GM21360 (cell line): ENCODE measurements at regions not wholly inside any gene's neighbourhood (a gene's known extent, or its start where the extent isn't known, plus 50 kb on each side); places are given as distances from the start of the nearest gene placed in this dataset.
"Not testable (repeated sequence)": the region's sequence is repeated elsewhere in the genome, so short reads cannot be mapped to it uniquely, and the experiment has no call there.

Source experiments
- ATAC-seq: cut with Tn5 transposase; IDR thresholded peaks from one replicate; pipeline ENCODE4 v1.9.1; 2021; ENCODE audit warnings: mild to moderate bottlenecking, moderate library complexity; ENCODE audit not compliant: unreplicated experiment

DNA sequence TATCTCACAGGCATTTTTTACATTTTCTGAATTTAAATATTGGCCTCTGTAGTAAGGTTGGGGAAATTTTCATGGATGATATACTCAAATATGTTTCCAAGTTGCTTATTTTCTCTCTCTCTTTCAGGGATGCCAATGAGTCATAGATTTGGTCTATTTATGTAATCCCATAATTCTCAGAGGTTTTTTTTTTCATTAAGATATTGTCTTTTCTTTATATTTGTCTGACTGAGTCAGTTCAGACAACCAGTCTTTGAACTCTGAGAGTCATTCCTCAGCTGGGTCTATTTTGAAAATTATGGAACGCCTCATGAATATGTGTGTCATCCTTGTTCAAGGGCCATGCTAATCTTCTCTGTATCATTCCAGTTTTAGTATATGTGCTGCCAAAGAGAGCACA is 223.2 kb downstream of the PCSK1 start:
- ATAC-seq, result no peak

DNA sequence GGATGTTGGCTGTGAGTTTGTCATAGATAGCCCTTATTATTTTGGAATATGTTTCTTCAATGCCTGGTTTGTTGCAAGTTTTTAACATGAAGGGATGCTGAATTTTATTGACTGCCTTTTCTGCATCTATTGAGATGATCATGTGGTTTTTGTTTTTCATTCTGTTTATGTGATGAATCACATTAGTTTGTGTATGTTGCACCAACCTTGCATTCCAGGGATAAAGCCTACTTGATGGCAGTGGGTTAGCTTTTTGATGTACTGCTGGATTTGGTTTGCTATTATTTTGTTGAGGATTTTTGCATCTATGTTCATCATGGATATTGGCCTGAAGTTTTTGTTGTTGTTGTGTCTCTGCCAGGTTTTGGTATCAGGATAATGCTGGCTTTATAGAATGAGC is 225.6 kb downstream of the PCSK1 start:
- ATAC-seq, result no peak

GRCh38 chr5:96203761-96204160 is 229.3 kb downstream of the PCSK1 start:
- ATAC-seq, result no peak

- ATAC-seq, result no peak
Measured at GRCh38 chr5:96201503-96201902, 231.5 kb downstream of the PCSK1 start.

DNA sequence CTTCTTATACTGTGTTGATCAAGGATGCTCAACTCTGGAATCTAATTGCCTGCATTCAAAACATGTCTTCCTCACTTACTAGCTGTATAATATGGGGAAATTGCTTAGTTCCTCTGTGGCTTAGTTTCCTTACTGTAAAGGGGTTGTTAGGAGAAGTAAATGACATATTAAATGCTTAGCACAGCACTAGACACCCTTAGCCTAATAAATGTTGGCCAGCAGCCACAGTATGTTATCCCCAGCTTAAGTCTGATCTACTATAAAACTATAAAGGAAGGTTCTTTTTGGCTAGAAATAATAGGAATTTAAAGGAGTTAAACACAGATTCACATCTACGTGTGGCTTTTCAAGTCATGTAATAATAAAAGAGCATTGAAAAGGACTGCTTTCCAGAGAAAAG is 232.4 kb downstream of the PCSK1 start:
- ATAC-seq, result no peak

GRCh38 chr5:96199713-96200183 is 233.3 kb downstream of the PCSK1 start:
- no peak for ATAC-seq

DNA sequence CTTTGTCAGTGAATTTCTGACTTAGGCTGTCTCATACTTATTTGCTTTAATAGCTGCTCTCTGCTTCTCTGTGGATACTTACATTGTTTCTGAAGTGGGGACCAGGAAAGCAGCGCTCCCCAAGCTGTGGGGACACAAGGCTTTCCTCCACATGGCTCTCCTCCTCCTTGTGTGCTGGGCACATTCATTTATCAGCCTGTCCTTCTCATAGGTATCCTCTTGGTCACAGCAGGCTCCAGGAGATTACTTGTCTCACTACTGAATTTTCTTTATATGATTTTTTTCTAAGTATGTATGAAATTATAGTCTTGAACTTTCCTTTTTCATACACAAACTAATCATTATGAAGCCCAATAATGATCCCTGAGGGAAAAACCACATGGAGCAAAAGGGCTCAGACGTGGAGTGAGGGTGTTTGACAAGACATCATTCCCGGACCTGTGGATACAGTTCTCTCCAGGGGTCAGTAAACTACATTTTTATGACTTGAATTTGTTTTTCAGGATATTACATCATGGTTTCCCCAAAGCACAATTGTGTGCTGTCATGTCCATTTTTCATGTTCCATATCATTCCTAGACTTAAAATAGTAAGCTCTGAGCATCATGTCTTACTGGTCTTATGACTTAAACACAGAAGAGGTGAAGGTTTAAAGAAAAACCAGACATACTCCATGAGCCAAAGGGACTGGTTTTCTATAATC is 234.5 kb downstream of the PCSK1 start:
- no peak for ATAC-seq

- ATAC-seq, result not testable (repeated sequence)
Measured at GRCh38 chr5:96197767-96198166, 235.3 kb downstream of the PCSK1 start.

- ATAC-seq, result no peak
Measured at GRCh38 chr5:96197347-96197746, 235.7 kb upstream of the ELL2 start.

GRCh38 chr5:96196890-96197289 is 235.2 kb upstream of the ELL2 start:
- ATAC-seq, result no peak

DNA sequence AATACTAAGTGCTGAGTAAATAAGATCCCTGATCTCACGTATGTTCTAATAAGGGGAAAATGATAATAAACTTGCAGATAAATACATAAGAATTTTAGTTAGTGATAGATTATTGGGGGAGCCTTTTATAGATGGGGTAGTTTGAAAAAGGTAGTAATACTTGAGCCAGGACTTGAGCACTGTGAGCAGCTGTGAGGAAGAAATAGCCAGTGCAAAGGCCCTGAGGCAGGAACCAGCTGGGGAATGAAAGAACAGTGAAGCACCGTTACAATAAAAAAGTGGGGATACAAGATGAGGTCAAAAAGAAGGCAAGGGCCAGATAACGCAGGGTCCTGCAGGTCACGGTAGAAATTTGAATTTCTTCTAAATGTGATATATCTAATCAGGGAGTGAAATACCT is 234.8 kb upstream of the ELL2 start:
- no peak for ATAC-seq

DNA sequence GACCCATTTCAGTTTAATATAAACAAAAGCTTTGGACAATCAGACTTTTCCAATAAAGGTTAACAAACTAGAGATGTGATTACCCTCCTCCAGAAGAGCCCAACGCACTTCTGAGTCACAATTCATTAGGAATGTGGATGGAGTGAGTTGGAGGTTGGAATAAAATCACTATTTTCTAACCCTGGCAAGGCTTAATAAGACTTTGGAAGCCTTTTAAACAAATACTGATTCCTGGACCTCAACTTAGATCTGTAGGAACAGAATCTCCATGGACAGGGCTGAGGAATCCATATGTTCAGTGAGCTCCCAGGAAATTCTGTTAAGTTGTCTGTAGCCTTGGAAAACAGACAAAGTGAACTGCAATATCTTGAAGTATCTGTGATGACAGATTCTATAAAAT is 233.5 kb upstream of the ELL2 start:
- no peak for ATAC-seq

GRCh38 chr5:96194593-96194992 is 232.9 kb upstream of the ELL2 start:
- ATAC-seq, result no peak

GRCh38 chr5:96193946-96194345 is 232.3 kb upstream of the ELL2 start:
- no peak for ATAC-seq

- no peak for ATAC-seq
Measured at GRCh38 chr5:96189987-96190386, 228.3 kb upstream of the ELL2 start.

DNA sequence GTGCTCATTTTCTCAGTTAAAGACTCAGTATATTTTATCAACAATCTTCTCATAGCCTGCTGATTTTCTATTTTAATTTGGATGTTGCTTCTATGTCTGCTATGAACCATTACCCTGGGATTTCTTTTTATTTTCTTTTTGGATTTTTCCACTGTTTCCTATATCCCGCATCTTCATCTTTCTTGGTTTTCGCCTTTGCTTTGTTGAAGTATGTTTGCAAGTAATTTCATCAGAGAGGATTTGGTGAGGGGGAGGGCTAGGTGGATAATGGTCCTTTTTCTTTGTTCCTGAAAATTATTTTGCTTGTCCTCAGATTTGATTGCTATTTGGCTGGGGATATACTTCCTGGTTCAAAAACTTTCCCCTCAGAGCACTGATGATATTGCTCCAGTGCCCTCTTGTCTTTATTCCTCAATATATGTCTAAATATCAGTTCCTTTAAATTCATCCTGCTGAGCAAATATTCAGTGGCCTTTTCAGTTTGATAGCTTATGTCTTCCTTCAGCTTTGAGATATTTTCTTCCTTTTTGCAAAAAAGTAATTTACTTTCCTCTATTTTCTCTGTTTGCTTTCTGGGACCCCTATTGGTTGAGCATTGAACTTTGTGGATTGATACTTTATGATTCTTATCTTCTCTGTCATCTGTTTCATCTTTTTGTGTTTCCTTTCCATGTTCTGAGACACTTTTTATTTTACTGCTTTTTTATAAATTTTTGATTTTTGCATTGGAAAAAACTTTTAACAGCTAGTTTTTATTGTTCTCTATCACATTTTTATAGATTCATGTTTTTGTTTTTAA is 227.6 kb upstream of the ELL2 start:
- ATAC-seq, result no peak

GRCh38 chr5:96187309-96188027 is 225.8 kb upstream of the ELL2 start:
- ATAC-seq, result no peak

GRCh38 chr5:96184510-96184909 is 222.9 kb upstream of the ELL2 start:
- not testable (repeated sequence) for ATAC-seq

DNA sequence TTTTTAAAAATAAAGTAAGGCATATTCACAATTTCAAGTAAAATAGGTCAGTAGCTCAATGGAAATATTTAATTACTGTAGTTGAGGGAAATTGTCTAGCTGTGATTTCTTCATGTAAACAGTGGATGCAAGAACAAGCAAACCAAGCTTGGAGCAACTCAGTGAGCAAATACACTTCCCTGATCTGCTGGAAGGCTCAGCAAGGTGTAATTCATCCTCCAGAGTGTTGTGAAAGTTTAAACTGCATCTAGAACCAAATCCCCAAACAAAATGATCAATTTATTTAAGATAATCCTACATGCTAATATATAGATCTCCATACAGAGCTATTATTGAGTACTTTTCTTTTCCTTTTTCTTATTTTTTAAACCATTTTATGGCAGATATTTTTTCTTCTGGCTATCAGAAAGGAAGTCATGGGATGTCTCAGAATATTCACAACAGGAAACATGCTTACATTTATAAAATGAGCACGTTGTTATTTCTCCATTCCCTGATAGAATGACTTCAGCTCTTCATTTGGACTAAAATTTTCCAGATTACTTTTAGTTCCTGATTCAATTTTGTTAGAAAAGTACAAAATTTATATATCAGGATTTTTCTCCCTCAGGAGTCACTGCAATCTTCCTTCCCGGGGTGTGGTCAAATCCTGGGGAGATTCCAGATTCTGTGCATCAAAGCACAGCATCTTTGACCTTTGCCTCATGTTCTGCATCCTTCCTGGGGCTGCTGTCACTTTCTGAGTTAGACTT is 219.2 kb upstream of the ELL2 start:
- no peak for ATAC-seq

GRCh38 chr5:96177303-96177869 is 215.7 kb upstream of the ELL2 start:
- ATAC-seq, result peak; percentile 62

DNA sequence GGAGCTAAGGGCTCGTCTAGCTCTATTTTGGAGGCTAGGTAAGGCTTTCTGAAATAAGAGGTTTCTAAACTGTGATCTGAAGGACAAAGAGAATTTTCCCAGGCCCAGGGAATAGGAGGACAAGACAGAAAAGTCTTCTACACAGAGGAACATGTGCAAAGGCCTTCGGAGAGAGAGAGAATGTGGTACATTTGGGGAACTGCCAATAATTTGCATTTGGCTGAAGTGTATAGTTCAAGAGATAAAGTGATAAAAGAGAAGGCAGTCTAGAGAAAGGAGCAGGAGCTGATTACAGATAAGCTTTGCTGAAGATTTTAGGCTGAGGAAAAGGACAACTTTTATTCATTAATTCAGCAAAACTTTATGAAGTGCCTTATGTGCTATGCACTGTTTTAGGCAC is 214.4 kb upstream of the ELL2 start:
- no peak for ATAC-seq
